ENCODE measurements at regions not wholly inside any gene's neighbourhood (a gene's known extent, or its start where the extent isn't known, plus 50 kb on each side); places are given as distances from the start of the nearest gene placed in this dataset.

DNA sequence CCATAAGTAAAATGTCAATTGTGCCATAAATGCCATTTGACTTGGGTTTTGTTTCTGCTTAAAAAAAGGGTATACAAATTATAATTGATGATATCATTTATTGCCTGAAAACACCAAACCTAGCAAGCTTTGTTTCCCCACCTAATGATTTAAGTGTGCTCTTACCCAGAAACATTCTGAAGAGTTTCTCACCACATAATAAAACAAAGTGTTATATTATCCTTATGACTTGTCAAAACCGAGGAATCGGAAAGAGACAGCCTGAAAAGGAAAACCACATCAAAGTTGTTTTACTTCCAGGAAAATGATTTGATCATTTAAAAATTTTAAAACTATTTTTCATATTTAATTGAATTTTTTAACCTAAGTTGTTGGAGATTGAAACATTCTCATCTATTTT, 170.5 kb upstream of the SLC39A10 start:
- no peak for TF ChIP-seq CTCF (IDR thresholded peaks at IDR 0.05)
- no peak for TF ChIP-seq POLR2A (IDR thresholded peaks at IDR 0.05)
